ENCODE measurements at regions not wholly inside any gene's neighbourhood (a gene's known extent, or its start where the extent isn't known, plus 50 kb on each side); places are given as distances from the start of the nearest gene placed in this dataset.

- Histone ChIP-seq H3K4me2 (ENCODE audit: insufficient read depth in 1 of 2, low read depth in 2 of 2, low read length in 2 of 2) (no peak overlapping the region), H3K4ac (replicated peaks; ENCODE audit: insufficient read length, low read depth, low read length) (no peak overlapping the region)
- POLR2A ChIA-PET (ENCODE audit: partially characterized antibody): no interaction called here
Measured at GRCh38 chr20:4488407-4489339, 197.6 kb upstream of the PRNP start.

More at GRCh38 chr20:4488407-4489339, 197.6 kb upstream of the PRNP start:
- Histone ChIP-seq H2BK120ac (replicated peaks; ENCODE audit: low read depth, low read length) (no peak overlapping the region), H3K27ac (ENCODE audit: low read depth, low read length) (no peak overlapping the region), H4K5ac (ENCODE audit: insufficient read length, low read depth, low read length) (no peak overlapping the region), H2BK5ac (ENCODE audit: low read depth, low read length) (no peak overlapping the region), H3K14ac (ENCODE audit: insufficient read length) (no peak overlapping the region), H2AFZ (ENCODE audit: low read length) (no peak overlapping the region), H3K18ac (ENCODE audit: extremely low read depth, low read length) (no peak overlapping the region), H3K27me3 (replicated peaks in 1 of 4; ENCODE audit: control insufficient read depth in 3 of 4, extremely low read depth in 1 of 4, insufficient read depth in 3 of 4, low read length in 3 of 4) (no peaks in the 10 kb centered on the region; a peak in 1 of 7 replicates), H3K79me2 (ENCODE audit: control insufficient read depth in 1 of 2, insufficient read depth in 2 of 2, low read length in 2 of 2) (no peaks in the 10 kb centered on the region), H2AK5ac (ENCODE audit: low read depth, low read length) (no peak overlapping the region), H3K9ac (replicated peaks in 1 of 4; ENCODE audit: extremely low read depth in 1 of 4, low read depth in 3 of 4, low read length in 3 of 4) (no peak overlapping the region), H3K4me3 (ENCODE audit: extremely low read depth in 1 of 4, insufficient read depth in 2 of 4, low read depth in 3 of 4, low read length in 4 of 4) (no peak overlapping the region), H3K23ac (ENCODE audit: insufficient read length) (no peak overlapping the region), H2BK20ac (ENCODE audit: low read length) (no peak overlapping the region), H3K4me1 (replicated peaks in 1 of 4; ENCODE audit: control insufficient read depth in 3 of 4, insufficient read depth in 4 of 4, low read length in 3 of 4) (peaks cover 0 to 4% (median 0%) of the 10 kb centered on the region in 4 experiments; a peak in 2 of 7 replicates), H3K36me3 (ENCODE audit: control insufficient read depth in 2 of 4, insufficient read depth in 4 of 4, low read length in 3 of 4) (no peaks in the 10 kb centered on the region), H4K91ac (replicated peaks; ENCODE audit: insufficient read length, low read length) (no peak overlapping the region), H4K8ac (ENCODE audit: extremely low read depth, insufficient read depth, low read length) (no peak overlapping the region), H3K79me1 (ENCODE audit: low read depth, low read length) (no peaks in the 10 kb centered on the region), H3K9me3 (ENCODE audit: insufficient read depth in 2 of 2, low read depth in 1 of 2, low read length in 1 of 2) (no peaks in the 10 kb centered on the region), H2BK15ac (ENCODE audit: low read length) (no peak overlapping the region), H4K20me1 (replicated peaks in 1 of 2; ENCODE audit: control insufficient read depth in 1 of 2, insufficient read depth in 2 of 2, low read length in 2 of 2) (no peaks in the 10 kb centered on the region), H2BK12ac (ENCODE audit: low read depth, low read length) (no peak overlapping the region), H3K56ac (replicated peaks; ENCODE audit: insufficient read length, low read depth, low read length) (no peak overlapping the region), H3K23me2 (ENCODE audit: low read depth, low read length) (no peaks in the 10 kb centered on the region)
- CTCF ChIA-PET (ENCODE audit: partially characterized antibody): interaction anchor here (0.9 to 1.6 kb wide), 2 partner anchors 9 to 106 kb away, joined by 3 to 5 read pairs; no protein-coding TSS in a partner anchor
- TF ChIP-seq ASH2L (IDR thresholded peaks at IDR 0.05; ENCODE audit: low read length): no peak
- no peak for TF ChIP-seq CREB1 (IDR thresholded peaks at IDR 0.05)
- TF ChIP-seq CBX5 (IDR thresholded peaks at IDR 0.05; ENCODE audit: low read depth, low read length): no peak
- TF ChIP-seq RXRA (IDR thresholded peaks at IDR 0.05; ENCODE audit: insufficient read depth, low read depth, low read length): no peak
- no peak for TF ChIP-seq TBP (IDR thresholded peaks at IDR 0.05; ENCODE audit: low read depth, low read length)
- no peak for TF ChIP-seq BACH1 (IDR thresholded peaks at IDR 0.05; ENCODE audit: low read length)
- TF ChIP-seq SP4 (IDR thresholded peaks at IDR 0.05; ENCODE audit: low read length): no peak
- FAIRE-seq (no peak), DNase-seq (ENCODE audit: low read depth in 1 of 2, low spot score in 2 of 2) (no peak)
- WGBS, 2 experiments (ENCODE audit: extremely low coverage in 1 of 2, insufficient coverage in 1 of 2, insufficient read length in 1 of 2, insufficient replicate concordance in 2 of 2, low coverage in 1 of 2, low lambda C conversion rate in 2 of 2, missing lambda C conversion rate in 1 of 2): 88% methylated on average over 9 of the region's 9 CpGs; no CpG with 5 or more reads in 1 of the 2 experiments

Data from H1 (cell line).